Stimulated activated naive B cell treated with anti-CD40 and anti-IgM and Interleukin-4, amounts not matched to agents 10 μg/mL and 1 μg/mL and 100 μg/mL, for 72 hours (primary cell): ENCODE measurements at regions not wholly inside any gene's neighbourhood (a gene's known extent, or its start where the extent isn't known, plus 50 kb on each side); places are given as distances from the start of the nearest gene placed in this dataset.

Experiments used
- ATAC-seq, 2 donors: fragments of 150-1000 bp; cut with Tn5 transposase; replicated peaks; 2 replicates each; pipeline ENCODE4 v1.10.0; 2021; ENCODE audit warnings: moderate library complexity in 1 of 2
- DNase-seq: peaks from one replicate; pipeline ENCODE4 v3.0.0; 2021
- H3K27ac Mint-ChIP-seq: one replicate; pipeline ENCODE4 v1.8.0; 2022; ENCODE audit warnings: mild to moderate bottlenecking, mixed read lengths
- H3K27me3 Mint-ChIP-seq, 2 donors: one replicate each; pipeline ENCODE4 v1.8.0; 2022; ENCODE audit warnings: mixed read lengths in 2 of 2
- H3K36me3 Mint-ChIP-seq, 2 donors: one replicate each; pipeline ENCODE4 v1.8.0; 2022; ENCODE audit warnings: mixed read lengths in 2 of 2, mild to moderate bottlenecking in 1 of 2
- H3K4me1 Mint-ChIP-seq, 2 donors: one replicate each; pipeline ENCODE4 v1.8.0; 2022; ENCODE audit warnings: mixed read lengths in 2 of 2, mild to moderate bottlenecking in 1 of 2
- H3K4me3 Mint-ChIP-seq, 2 donors: one replicate each; pipeline ENCODE4 v1.8.0; 2022; ENCODE audit warnings: mild to moderate bottlenecking in 2 of 2, mixed read lengths in 2 of 2, moderate library complexity in 1 of 2
- H3K9me3 Mint-ChIP-seq, 2 donors: one replicate each; pipeline ENCODE4 v1.8.0; 2022; ENCODE audit warnings: mixed read lengths in 2 of 2, mild to moderate bottlenecking in 1 of 2

- no peak for ATAC-seq
- H3K27ac Mint-ChIP-seq, result no peak overlapping the region
Observed at GRCh38 chr10:60621018-60621417, 157.3 kb upstream of the CDK1 start.

GRCh38 chr10:60618861-60619260 lies 159.4 kb upstream of the CDK1 start:
- no peak for ATAC-seq
- H3K36me3 Mint-ChIP-seq, result no peaks in the 10 kb centered on the region
- no peak overlapping the region for H3K4me3 Mint-ChIP-seq
- no peaks in the 10 kb centered on the region for H3K27me3 Mint-ChIP-seq
- no peak overlapping the region for H3K27ac Mint-ChIP-seq
- H3K4me1 Mint-ChIP-seq, result peaks cover 0 to 2% of the 10 kb centered on the region in 2 donors
- H3K9me3 Mint-ChIP-seq, result no peaks in the 10 kb centered on the region
- no peak for DNase-seq

More at GRCh38 chr10:60621018-60621417, 157.3 kb upstream of the CDK1 start:
- Mint-ChIP-seq H3K9me3 (no peaks in the 10 kb centered on the region), H3K4me1 (peaks cover 0 to 2% of the 10 kb centered on the region in 2 donors), H3K4me3 (no peak overlapping the region), H3K27me3 (no peaks in the 10 kb centered on the region), H3K36me3 (no peaks in the 10 kb centered on the region)
- no peak for DNase-seq

- H3K36me3 Mint-ChIP-seq, result no peaks in the 10 kb centered on the region
- no peaks in the 10 kb centered on the region for H3K9me3 Mint-ChIP-seq
- DNase-seq (no peak), ATAC-seq (no peak)
- H3K27me3 Mint-ChIP-seq, result no peaks in the 10 kb centered on the region
- H3K27ac Mint-ChIP-seq, result no peak overlapping the region
- H3K4me1 Mint-ChIP-seq, result peaks cover 0 to 2% of the 10 kb centered on the region in 2 donors
- H3K4me3 Mint-ChIP-seq, result no peak overlapping the region
Observed at GRCh38 chr10:60615541-60615940, 162.7 kb upstream of the CDK1 start.

GRCh38 chr10:60614363-60614762 lies 163.9 kb upstream of the CDK1 start:
- no peak for DNase-seq
- ATAC-seq, result no peak
- H3K36me3 Mint-ChIP-seq, result no peaks in the 10 kb centered on the region
- no peak overlapping the region for H3K27ac Mint-ChIP-seq
- H3K4me3 Mint-ChIP-seq, result no peak overlapping the region
- H3K9me3 Mint-ChIP-seq, result no peaks in the 10 kb centered on the region
- H3K27me3 Mint-ChIP-seq, result no peaks in the 10 kb centered on the region
- peaks cover 0 to 2% of the 10 kb centered on the region in 2 donors for H3K4me1 Mint-ChIP-seq

- Mint-ChIP-seq H3K27me3 (no peaks in the 10 kb centered on the region), H3K36me3 (no peaks in the 10 kb centered on the region), H3K27ac (no peak overlapping the region), H3K9me3 (no peaks in the 10 kb centered on the region), H3K4me1 (no peaks in the 10 kb centered on the region), H3K4me3 (no peak overlapping the region)
- DNase-seq (no peak), ATAC-seq (no peak)
Observed at GRCh38 chr10:60613434-60613833, 164.8 kb upstream of the CDK1 start.

GRCh38 chr10:60611291-60611747 lies 167.0 kb upstream of the CDK1 start:
- ATAC-seq (peak in 1 of 2 donors; percentile 21), DNase-seq (no peak)
- H3K36me3 Mint-ChIP-seq, result no peaks in the 10 kb centered on the region
- no peaks in the 10 kb centered on the region for H3K4me1 Mint-ChIP-seq
- no peak overlapping the region for H3K4me3 Mint-ChIP-seq
- H3K9me3 Mint-ChIP-seq, result no peaks in the 10 kb centered on the region
- no peak overlapping the region for H3K27ac Mint-ChIP-seq
- H3K27me3 Mint-ChIP-seq, result no peaks in the 10 kb centered on the region

- DNase-seq, result no peak
- no peak overlapping the region for H3K27ac Mint-ChIP-seq
- no peaks in the 10 kb centered on the region for H3K4me1 Mint-ChIP-seq
- no peaks in the 10 kb centered on the region for H3K9me3 Mint-ChIP-seq
- no peak overlapping the region for H3K4me3 Mint-ChIP-seq
- ATAC-seq, result no peak
- H3K27me3 Mint-ChIP-seq, result no peaks in the 10 kb centered on the region
- no peaks in the 10 kb centered on the region for H3K36me3 Mint-ChIP-seq
Observed at GRCh38 chr10:60607372-60607771, 170.9 kb upstream of the CDK1 start.

- DNase-seq (no peak), ATAC-seq (no peak)
- no peak overlapping the region for H3K27ac Mint-ChIP-seq
- no peaks in the 10 kb centered on the region for H3K4me1 Mint-ChIP-seq
- H3K27me3 Mint-ChIP-seq, result no peaks in the 10 kb centered on the region
- no peak overlapping the region for H3K4me3 Mint-ChIP-seq
- no peaks in the 10 kb centered on the region for H3K9me3 Mint-ChIP-seq
- no peaks in the 10 kb centered on the region for H3K36me3 Mint-ChIP-seq
Observed at GRCh38 chr10:60606343-60607080, 171.8 kb upstream of the CDK1 start.

- Mint-ChIP-seq H3K9me3 (no peaks in the 10 kb centered on the region), H3K4me1 (no peaks in the 10 kb centered on the region), H3K36me3 (no peaks in the 10 kb centered on the region), H3K27ac (no peak overlapping the region), H3K4me3 (no peak overlapping the region), H3K27me3 (no peaks in the 10 kb centered on the region)
- ATAC-seq (no peak), DNase-seq (no peak)
Observed at GRCh38 chr10:60605476-60605875, 172.8 kb upstream of the CDK1 start.

GRCh38 chr10:60604342-60604741 lies 173.9 kb upstream of the CDK1 start:
- DNase-seq (no peak), ATAC-seq (no peak)
- H3K27me3 Mint-ChIP-seq, result no peaks in the 10 kb centered on the region
- no peaks in the 10 kb centered on the region for H3K36me3 Mint-ChIP-seq
- H3K9me3 Mint-ChIP-seq, result no peaks in the 10 kb centered on the region
- H3K4me1 Mint-ChIP-seq, result no peaks in the 10 kb centered on the region
- H3K4me3 Mint-ChIP-seq, result no peak overlapping the region
- no peak overlapping the region for H3K27ac Mint-ChIP-seq

- H3K4me1 Mint-ChIP-seq, result no peaks in the 10 kb centered on the region
- no peaks in the 10 kb centered on the region for H3K36me3 Mint-ChIP-seq
- no peaks in the 10 kb centered on the region for H3K9me3 Mint-ChIP-seq
- no peak overlapping the region for H3K4me3 Mint-ChIP-seq
- DNase-seq (no peak), ATAC-seq (no peak)
- no peaks in the 10 kb centered on the region for H3K27me3 Mint-ChIP-seq
- no peak overlapping the region for H3K27ac Mint-ChIP-seq
Observed at GRCh38 chr10:60597513-60597912, 180.8 kb upstream of the CDK1 start.

- H3K36me3 Mint-ChIP-seq, result no peaks in the 10 kb centered on the region
- H3K27ac Mint-ChIP-seq, result no peak overlapping the region
- H3K4me1 Mint-ChIP-seq, result no peaks in the 10 kb centered on the region
- H3K4me3 Mint-ChIP-seq, result no peak overlapping the region
- no peaks in the 10 kb centered on the region for H3K9me3 Mint-ChIP-seq
- ATAC-seq (no peak), DNase-seq (no peak)
- H3K27me3 Mint-ChIP-seq, result no peaks in the 10 kb centered on the region
Observed at GRCh38 chr10:60595852-60596251, 182.4 kb upstream of the CDK1 start.

- Mint-ChIP-seq H3K4me3 (no peak overlapping the region), H3K27ac (no peak overlapping the region), H3K36me3 (no peaks in the 10 kb centered on the region), H3K9me3 (no peaks in the 10 kb centered on the region), H3K4me1 (no peaks in the 10 kb centered on the region), H3K27me3 (no peaks in the 10 kb centered on the region)
- ATAC-seq, result peak in 1 of 2 donors; percentile 68
- DNase-seq, result no peak
Observed at GRCh38 chr10:60594476-60595051, 183.7 kb upstream of the CDK1 start.

- no peak overlapping the region for H3K4me3 Mint-ChIP-seq
Observed at GRCh38 chr10:60591119-60591518, 187.2 kb upstream of the CDK1 start.

GRCh38 chr10:60589376-60589775 lies 188.9 kb upstream of the CDK1 start:
- Mint-ChIP-seq H3K27ac (no peak overlapping the region), H3K27me3 (peaks cover 0 to 9% of the 10 kb centered on the region in 2 donors), H3K4me1 (no peaks in the 10 kb centered on the region), H3K36me3 (no peaks in the 10 kb centered on the region), H3K4me3 (no peak overlapping the region), H3K9me3 (no peaks in the 10 kb centered on the region)
- ATAC-seq (no peak), DNase-seq (no peak)

More at GRCh38 chr10:60591119-60591518, 187.2 kb upstream of the CDK1 start:
- Mint-ChIP-seq H3K4me1 (no peaks in the 10 kb centered on the region), H3K27me3 (no peaks in the 10 kb centered on the region), H3K27ac (no peak overlapping the region), H3K36me3 (no peaks in the 10 kb centered on the region), H3K9me3 (no peaks in the 10 kb centered on the region)
- no peak for DNase-seq
- no peak for ATAC-seq
